DMS53 (cell line): ENCODE measurements at regions not wholly inside any gene's neighbourhood (a gene's known extent, or its start where the extent isn't known, plus 50 kb on each side); places are given as distances from the start of the nearest gene placed in this dataset.
"Not testable (repeated sequence)": the region's sequence is repeated elsewhere in the genome, so short reads cannot be mapped to it uniquely, and the experiment has no call there.

Experiments used
- DNase-seq: peaks from one replicate; lab custom pipeline; 2025; lab: John Stamatoyannopoulos, UW

GRCh38 chr2:175684466-175684865 is 317.6 kb downstream of the LNPK start:
- peak; percentile 54 for DNase-seq

- no peak for DNase-seq
Observed at GRCh38 chr2:175679728-175680127, 322.3 kb downstream of the LNPK start.

GRCh38 chr2:175679231-175679630 is 322.8 kb downstream of the LNPK start:
- DNase-seq: no peak

- no peak for DNase-seq
Observed at GRCh38 chr2:175677880-175678279, 324.2 kb downstream of the LNPK start.

GRCh38 chr2:175676813-175677212 is 325.3 kb downstream of the LNPK start:
- no peak for DNase-seq

GRCh38 chr2:175668804-175669203 is 333.3 kb downstream of the LNPK start:
- not testable (repeated sequence) for DNase-seq

- no peak for DNase-seq
Observed at GRCh38 chr2:175662335-175662734, 339.7 kb downstream of the LNPK start.

GRCh38 chr2:175648577-175649063 is 353.4 kb downstream of the LNPK start:
- no peak for DNase-seq

GRCh38 chr2:175647058-175647457 is 355.0 kb downstream of the LNPK start:
- no peak for DNase-seq

- no peak for DNase-seq
Observed at GRCh38 chr2:175640655-175641054, 361.4 kb downstream of the LNPK start.

- DNase-seq: no peak
Observed at GRCh38 chr2:175633227-175633626, 368.8 kb downstream of the LNPK start.

- DNase-seq: peak; percentile 57
Observed at GRCh38 chr2:175631245-175631623, 370.8 kb downstream of the LNPK start.

GRCh38 chr2:175630280-175631244 is 371.5 kb downstream of the LNPK start:
- DNase-seq: peak; percentile 89

GRCh38 chr2:175628243-175628642 is 373.8 kb downstream of the LNPK start:
- no peak for DNase-seq

- no peak for DNase-seq
Observed at GRCh38 chr2:175627405-175627804, 374.7 kb downstream of the LNPK start.

GRCh38 chr2:175626796-175627195 is 375.3 kb downstream of the LNPK start:
- no peak for DNase-seq

GRCh38 chr2:175624785-175625184 is 377.3 kb downstream of the LNPK start:
- no peak for DNase-seq

GRCh38 chr2:175624211-175624761 is 377.8 kb downstream of the LNPK start:
- peak; percentile 10 for DNase-seq

- peak; percentile 48 for DNase-seq
Observed at GRCh38 chr2:175621821-175622220, 380.2 kb downstream of the LNPK start.

- no peak for DNase-seq
Observed at GRCh38 chr2:175620106-175620505, 382.0 kb downstream of the LNPK start.

- DNase-seq: no peak
Observed at GRCh38 chr2:175619179-175620045, 382.7 kb downstream of the LNPK start.

- DNase-seq: no peak
Observed at GRCh38 chr2:175612280-175612679, 389.8 kb downstream of the LNPK start.
